ENCODE measurements at regions not wholly inside any gene's neighbourhood (a gene's known extent, or its start where the extent isn't known, plus 50 kb on each side); places are given as distances from the start of the nearest gene placed in this dataset.

GRCh38 chr2:184369307-184369706, 229.0 kb upstream of the ZNF804A start:
- Histone ChIP-seq H3K27ac (ENCODE audit: low read length) (no peak overlapping the region), H3F3A (ENCODE audit: insufficient read depth, low read length, poor library complexity, severe bottlenecking) (no peaks in the 10 kb centered on the region), H3K79me2 (replicated peaks; ENCODE audit: insufficient read depth, low read length) (no peaks in the 10 kb centered on the region), H3K9me2 (ENCODE audit: insufficient read depth, low read length) (no peaks in the 10 kb centered on the region), H3K36me3 (ENCODE audit: insufficient read depth, low read length) (no peaks in the 10 kb centered on the region), H3K4me3 (ENCODE audit: low read length) (no peak overlapping the region), H3K4me2 (ENCODE audit: low read length) (no peak overlapping the region), H3K27me3 (ENCODE audit: insufficient read depth, low read depth, low read length) (no peaks in the 10 kb centered on the region), H4K20me1 (ENCODE audit: insufficient read depth) (no peaks in the 10 kb centered on the region), H3K9ac (ENCODE audit: low read length) (no peak overlapping the region), H2AFZ (ENCODE audit: low read depth, low read length) (no peak overlapping the region), H3K9me3 (ENCODE audit: low read length) (no peaks in the 10 kb centered on the region)
- no peak for TF ChIP-seq RAD21 (conservative IDR thresholded peaks at IDR 0.05)
- no peak for TF ChIP-seq SMC3 (conservative IDR thresholded peaks at IDR 0.05; ENCODE audit: poor library complexity)
- no peak for TF ChIP-seq EP300 (conservative IDR thresholded peaks at IDR 0.05; ENCODE audit: poor library complexity, severe bottlenecking)
- TF ChIP-seq CTCF (IDR thresholded peaks at IDR 0.05; ENCODE audit: poor library complexity, severe bottlenecking): no peak
- no peak for TF ChIP-seq EZH2 (IDR thresholded peaks at IDR 0.05; ENCODE audit: borderline replicate concordance, insufficient read depth, low read length, poor library complexity, severe bottlenecking)
- TF ChIP-seq MXI1 (conservative IDR thresholded peaks at IDR 0.05; ENCODE audit: poor library complexity, severe bottlenecking): no peak
- TF ChIP-seq POLR2AphosphoS5 (IDR thresholded peaks at IDR 0.05): no peak
- TF ChIP-seq REST (IDR thresholded peaks at IDR 0.05; ENCODE audit: borderline replicate concordance): no peak

- H3K4me2 ChIP-seq (ENCODE audit: low read length): no peak overlapping the region
- no peaks in the 10 kb centered on the region for H3K36me3 ChIP-seq (ENCODE audit: insufficient read depth, low read length)
- H3K9me3 ChIP-seq (ENCODE audit: low read length): no peaks in the 10 kb centered on the region
- no peaks in the 10 kb centered on the region for H3F3A ChIP-seq (ENCODE audit: insufficient read depth, low read length, poor library complexity, severe bottlenecking)
- no peaks in the 10 kb centered on the region for H3K27me3 ChIP-seq (ENCODE audit: insufficient read depth, low read depth, low read length)
- H3K9me2 ChIP-seq (ENCODE audit: insufficient read depth, low read length): no peaks in the 10 kb centered on the region
- no peaks in the 10 kb centered on the region for H3K79me2 ChIP-seq (replicated peaks; ENCODE audit: insufficient read depth, low read length)
- H3K4me3 ChIP-seq (ENCODE audit: low read length): no peak overlapping the region
- TF ChIP-seq REST (IDR thresholded peaks at IDR 0.05; ENCODE audit: borderline replicate concordance) (no peak), EP300 (conservative IDR thresholded peaks at IDR 0.05; ENCODE audit: poor library complexity, severe bottlenecking) (no peak), RAD21 (conservative IDR thresholded peaks at IDR 0.05) (no peak), POLR2AphosphoS5 (IDR thresholded peaks at IDR 0.05) (no peak), EZH2 (IDR thresholded peaks at IDR 0.05; ENCODE audit: borderline replicate concordance, insufficient read depth, low read length, poor library complexity, severe bottlenecking) (no peak), TAF1 (IDR thresholded peaks at IDR 0.05; ENCODE audit: low read depth) (no peak), MXI1 (conservative IDR thresholded peaks at IDR 0.05; ENCODE audit: poor library complexity, severe bottlenecking) (no peak)
- H2AFZ ChIP-seq (ENCODE audit: low read depth, low read length): no peak overlapping the region
- H3K27ac ChIP-seq (ENCODE audit: low read length): no peak overlapping the region
- no peak overlapping the region for H3K9ac ChIP-seq (ENCODE audit: low read length)
- H4K20me1 ChIP-seq (ENCODE audit: insufficient read depth): no peaks in the 10 kb centered on the region
These were observed 227.4 kb upstream of the ZNF804A start for GRCh38 chr2:184370954-184371353.
